A673 (cell line): ENCODE measurements at regions not wholly inside any gene's neighbourhood (a gene's known extent, or its start where the extent isn't known, plus 50 kb on each side); places are given as distances from the start of the nearest gene placed in this dataset.

Source experiments
- BruUV-seq: library from RNA; stranded (reverse); fragments of 400-500 nt; replicated peaks from 2 replicates; lab custom pipeline; 2021; lab: Mats Ljungman, UMichigan
- CTCF ChIA-PET: fragments of 300-600 bp; sonication (Branson Sonifier 250); formaldehyde crosslinking; loops from one replicate; lab custom pipeline; 2022; ENCODE audit warnings: antibody characterized with exemption; lab: Charles Lee
- POLR2A ChIA-PET: fragments of 300-600 bp; sonication (Branson Sonifier 250); formaldehyde crosslinking; loops from one replicate; lab custom pipeline; 2022; ENCODE audit warnings: antibody characterized with exemption; ENCODE audit not compliant: low non-redundant PET; lab: Charles Lee
- DNase-seq: peaks from one replicate; pipeline ENCODE4 v3.0.0-alpha.2; 2015; ENCODE audit warnings: low spot score
- H3K27ac ChIP-seq: fragments of 200-600 bp; sonication (generic); 2 replicates; pipeline ENCODE4 v1.5.1; 2016; ENCODE audit warnings: mixed run types, low read depth, mild to moderate bottlenecking, mixed read lengths, antibody characterized with exemption, low read length; ENCODE audit not compliant: poor library complexity, severe bottlenecking
- H3K27me3 ChIP-seq: fragments of 200-600 bp; sonication (generic); replicated peaks from 2 replicates; pipeline ENCODE4 v1.6.1; 2017; ENCODE audit warnings: mixed run types, low read depth, mild to moderate bottlenecking, mixed read lengths, antibody characterized with exemption, low read length; ENCODE audit not compliant: insufficient read depth, poor library complexity
- H3K36me3 ChIP-seq: fragments of 200-600 bp; sonication (generic); 2 replicates; pipeline ENCODE4 v1.6.1; 2016; ENCODE audit warnings: mixed run types, mild to moderate bottlenecking, mixed read lengths, antibody characterized with exemption, low read length; ENCODE audit not compliant: insufficient read depth, poor library complexity, severe bottlenecking
- H3K4me1 ChIP-seq: fragments of 200-600 bp; sonication (generic); 2 replicates; pipeline ENCODE4 v1.6.1; 2017; ENCODE audit warnings: mixed run types, mild to moderate bottlenecking, mixed read lengths, antibody characterized with exemption, low read length; ENCODE audit not compliant: insufficient read depth, poor library complexity, severe bottlenecking
- H3K4me3 ChIP-seq: fragments of 200-600 bp; sonication (generic); 2 replicates; pipeline ENCODE4 v1.5.1; 2016; ENCODE audit warnings: low read depth, mixed run types, mild to moderate bottlenecking, mixed read lengths, low read length; ENCODE audit not compliant: poor library complexity, severe bottlenecking
- H3K9me3 ChIP-seq: fragments of 200-600 bp; sonication (generic); 2 replicates; pipeline ENCODE4 v1.6.1; 2016; ENCODE audit warnings: mixed run types, low read depth, mild to moderate bottlenecking, mixed read lengths, antibody characterized with exemption, low read length; ENCODE audit not compliant: poor library complexity, severe bottlenecking
- CTCF ChIP-seq: fragments of 300-800, 200-600 bp; sonication (generic); conservative IDR thresholded peaks from 2 replicates; pipeline ENCODE4 v1.5.1; 2017; ENCODE audit warnings: low read depth, mild to moderate bottlenecking, antibody characterized with exemption, low read length, moderate library complexity, mixed read lengths
- EZH2 ChIP-seq: fragments of 200-600 bp; sonication (generic); IDR thresholded peaks from 2 replicates; pipeline ENCODE4 v1.6.1; 2017; ENCODE audit warnings: borderline replicate concordance, low read depth, mild to moderate bottlenecking, mixed read lengths, antibody characterized with exemption, low read length; ENCODE audit not compliant: poor library complexity, severe bottlenecking
- intact Hi-C: fragments of 100-400 bp; cut with micrococcal nuclease; formaldehyde crosslinking; loops from one replicate; pipeline ENCODE4 v1.10.0; 2022; ENCODE audit not compliant: unreplicated experiment

GRCh38 chr16:17011712-17012111 is 459.0 kb downstream of the XYLT1 start:
- Histone ChIP-seq H3K36me3 (no peaks in the 10 kb centered on the region), H3K27ac (no peak overlapping the region), H3K4me3 (no peak overlapping the region), H3K27me3 (no peaks in the 10 kb centered on the region), H3K4me1 (no peaks in the 10 kb centered on the region), H3K9me3 (peaks cover 12% of the 10 kb centered on the region)
- intact Hi-C loops: no loop called here
- ChIA-PET CTCF (no interaction called here), POLR2A (no interaction called here)
- no peak for TF ChIP-seq EZH2
- no peak for TF ChIP-seq CTCF
- BruUV-seq: no TSS peak
- DNase-seq: no peak

- Histone ChIP-seq H3K9me3 (peaks cover 12% of the 10 kb centered on the region), H3K36me3 (no peaks in the 10 kb centered on the region), H3K27ac (no peak overlapping the region), H3K4me3 (no peak overlapping the region), H3K27me3 (no peaks in the 10 kb centered on the region), H3K4me1 (no peaks in the 10 kb centered on the region)
- CTCF ChIA-PET: no interaction called here
- POLR2A ChIA-PET: no interaction called here
- BruUV-seq: no TSS peak
- TF ChIP-seq EZH2 (no peak), CTCF (no peak)
- intact Hi-C loops: no loop called here
- no peak for DNase-seq
Observed at GRCh38 chr16:17013038-17013437, 457.7 kb downstream of the XYLT1 start.

- Histone ChIP-seq H3K4me1 (no peaks in the 10 kb centered on the region), H3K36me3 (no peaks in the 10 kb centered on the region), H3K9me3 (peaks cover 12% of the 10 kb centered on the region), H3K27me3 (no peaks in the 10 kb centered on the region), H3K27ac (no peak overlapping the region), H3K4me3 (no peak overlapping the region)
- no peak for DNase-seq
- ChIA-PET CTCF (no interaction called here), POLR2A (no interaction called here)
- no TSS peak for BruUV-seq
- TF ChIP-seq CTCF: no peak
- TF ChIP-seq EZH2: no peak
- intact Hi-C loops: no loop called here
Observed at GRCh38 chr16:17014484-17015121, 456.2 kb downstream of the XYLT1 start.
